ENCODE measurements at regions not wholly inside any gene's neighbourhood (a gene's known extent, or its start where the extent isn't known, plus 50 kb on each side); places are given as distances from the start of the nearest gene placed in this dataset.
"Not testable (repeated sequence)": the region's sequence is repeated elsewhere in the genome, so short reads cannot be mapped to it uniquely, and the experiment has no call there.

GRCh38 chrX:112473654-112474053 lies 206.1 kb downstream of the LHFPL1 start:
- Histone ChIP-seq H3K27me3 (ENCODE audit: control insufficient read depth, insufficient read depth, low read length, poor library complexity, severe bottlenecking) (no peaks in the 10 kb centered on the region), H3K4me3 (ENCODE audit: low read length) (no peak overlapping the region), H3K27ac (ENCODE audit: low read depth, low read length) (no peak overlapping the region), H3K9ac (ENCODE audit: extremely low read depth, low read length, poor library complexity, severe bottlenecking) (no peak overlapping the region), H3K4me1 (ENCODE audit: control insufficient read depth, insufficient read depth, low read length) (no peaks in the 10 kb centered on the region), H3K36me3 (ENCODE audit: control insufficient read depth, insufficient read depth, low read length) (no peaks in the 10 kb centered on the region), H3K9me3 (ENCODE audit: control insufficient read depth, low read length) (no peaks in the 10 kb centered on the region)
- Mint-ChIP-seq H3K4me3 (no peak overlapping the region), H3K27ac (peak overlapping the region; percentile 22), H3K27me3 (ENCODE audit: insufficient read depth) (no peaks in the 10 kb centered on the region), H3K9me3 (no peaks in the 10 kb centered on the region), H3K4me1 (peaks cover 8% of the 10 kb centered on the region), H3K36me3 (ENCODE audit: low read depth) (no peaks in the 10 kb centered on the region)
- 79% methylated on average over 3 of the region's 3 CpGs; no CpG with 5 or more reads in 1 of the 2 experiments for WGBS, 2 experiments (ENCODE audit: insufficient coverage in 1 of 2, insufficient read length in 1 of 2)
- TF ChIP-seq, protein P1, sequence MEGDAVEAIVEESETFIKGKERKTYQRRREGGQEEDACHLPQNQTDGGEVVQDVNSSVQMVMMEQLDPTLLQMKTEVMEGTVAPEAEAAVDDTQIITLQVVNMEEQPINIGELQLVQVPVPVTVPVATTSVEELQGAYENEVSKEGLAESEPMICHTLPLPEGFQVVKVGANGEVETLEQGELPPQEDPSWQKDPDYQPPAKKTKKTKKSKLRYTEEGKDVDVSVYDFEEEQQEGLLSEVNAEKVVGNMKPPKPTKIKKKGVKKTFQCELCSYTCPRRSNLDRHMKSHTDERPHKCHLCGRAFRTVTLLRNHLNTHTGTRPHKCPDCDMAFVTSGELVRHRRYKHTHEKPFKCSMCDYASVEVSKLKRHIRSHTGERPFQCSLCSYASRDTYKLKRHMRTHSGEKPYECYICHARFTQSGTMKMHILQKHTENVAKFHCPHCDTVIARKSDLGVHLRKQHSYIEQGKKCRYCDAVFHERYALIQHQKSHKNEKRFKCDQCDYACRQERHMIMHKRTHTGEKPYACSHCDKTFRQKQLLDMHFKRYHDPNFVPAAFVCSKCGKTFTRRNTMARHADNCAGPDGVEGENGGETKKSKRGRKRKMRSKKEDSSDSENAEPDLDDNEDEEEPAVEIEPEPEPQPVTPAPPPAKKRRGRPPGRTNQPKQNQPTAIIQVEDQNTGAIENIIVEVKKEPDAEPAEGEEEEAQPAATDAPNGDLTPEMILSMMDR (conservative IDR thresholded peaks at IDR 0.05) = no peak
- DNase-seq = peak; percentile 75

- Histone ChIP-seq H3K9me3 (ENCODE audit: control insufficient read depth, low read length) (no peaks in the 10 kb centered on the region), H3K27ac (ENCODE audit: low read depth, low read length) (no peak overlapping the region), H3K9ac (ENCODE audit: extremely low read depth, low read length, poor library complexity, severe bottlenecking) (no peak overlapping the region), H3K36me3 (ENCODE audit: control insufficient read depth, insufficient read depth, low read length) (no peaks in the 10 kb centered on the region), H3K4me1 (ENCODE audit: control insufficient read depth, insufficient read depth, low read length) (no peaks in the 10 kb centered on the region), H3K4me3 (ENCODE audit: low read length) (no peak overlapping the region), H3K27me3 (ENCODE audit: control insufficient read depth, insufficient read depth, low read length, poor library complexity, severe bottlenecking) (no peaks in the 10 kb centered on the region)
- no peaks in the 10 kb centered on the region for H3K9me3 Mint-ChIP-seq
- TF ChIP-seq, protein P1 (conservative IDR thresholded peaks at IDR 0.05) = peak; percentile 71
- WGBS, 2 experiments (ENCODE audit: insufficient coverage in 1 of 2, insufficient read length in 1 of 2) = 97% methylated on average over 2 of the region's 2 CpGs; no CpG with 5 or more reads in 1 of the 2 experiments
- DNase-seq = no peak
- H3K4me3 Mint-ChIP-seq = no peak overlapping the region
- H3K27ac Mint-ChIP-seq = no peak overlapping the region
- no peaks in the 10 kb centered on the region for H3K36me3 Mint-ChIP-seq (ENCODE audit: low read depth)
- H3K27me3 Mint-ChIP-seq (ENCODE audit: insufficient read depth) = no peaks in the 10 kb centered on the region
- H3K4me1 Mint-ChIP-seq = peaks cover 8% of the 10 kb centered on the region
Observed at GRCh38 chrX:112470551-112470950, 209.2 kb downstream of the LHFPL1 start.

DNA sequence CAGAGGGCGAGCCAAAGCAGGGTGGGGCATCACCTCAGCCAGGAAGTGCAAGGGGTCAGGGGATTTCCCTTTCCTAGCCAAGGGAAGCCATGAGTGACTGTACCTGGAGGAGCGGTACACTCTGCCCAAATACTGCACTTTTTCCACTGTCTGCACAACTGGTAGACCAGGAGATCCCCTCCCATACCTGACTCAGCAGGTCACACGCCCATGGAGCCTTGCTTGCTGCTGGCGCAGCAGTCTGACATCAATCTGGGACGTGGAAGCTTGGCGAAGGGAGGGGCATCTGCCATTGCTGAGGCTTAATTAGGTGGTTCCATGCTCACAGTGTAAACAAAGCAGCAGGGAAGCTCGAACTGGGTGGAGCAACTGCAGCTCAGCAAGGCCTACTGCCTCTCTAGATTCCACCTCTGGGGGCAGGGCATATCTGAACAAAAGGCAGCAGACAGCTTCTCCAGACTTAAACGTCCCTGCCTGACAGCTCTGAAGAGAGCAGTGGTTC lies 217.7 kb downstream of the LHFPL1 start:
- TF ChIP-seq, protein P1 (conservative IDR thresholded peaks at IDR 0.05) = peak; percentile 27
- H3K9me3 Mint-ChIP-seq = peaks cover 20% of the 10 kb centered on the region
- DNase-seq = peak; percentile 67
- H3K36me3 Mint-ChIP-seq (ENCODE audit: low read depth); H3K36me3 ChIP-seq (ENCODE audit: control insufficient read depth, insufficient read depth, low read length); H3K27me3 Mint-ChIP-seq (ENCODE audit: insufficient read depth); H3K9me3 ChIP-seq (ENCODE audit: control insufficient read depth, low read length); H3K4me3 Mint-ChIP-seq; H3K4me1 ChIP-seq (ENCODE audit: control insufficient read depth, insufficient read depth, low read length); H3K4me3 ChIP-seq (ENCODE audit: low read length); H3K27ac Mint-ChIP-seq; H3K9ac ChIP-seq (ENCODE audit: extremely low read depth, low read length, poor library complexity, severe bottlenecking); H3K27ac ChIP-seq (ENCODE audit: low read depth, low read length); H3K4me1 Mint-ChIP-seq; H3K27me3 ChIP-seq (ENCODE audit: control insufficient read depth, insufficient read depth, low read length, poor library complexity, severe bottlenecking): not testable (repeated sequence)
- WGBS, 2 experiments (ENCODE audit: insufficient coverage in 1 of 2, insufficient read length in 1 of 2) = 85 to 100% methylated on average over 1 to 8 of the region's 8 CpGs
